Right ventricle myocardium inferior (tissue), 1 donor: ENCODE measurements at regions not wholly inside any gene's neighbourhood (a gene's known extent, or its start where the extent isn't known, plus 50 kb on each side); places are given as distances from the start of the nearest gene placed in this dataset.
"Not testable (repeated sequence)": the region's sequence is repeated elsewhere in the genome, so short reads cannot be mapped to it uniquely, and the experiment has no call there.

Experiments
- ATAC-seq: fragments of 200-7000 bp; cut with Tn5 transposase; one replicate; pipeline ENCODE4 v1.9.1; 2020; ENCODE audit warnings: mild to moderate bottlenecking, moderate library complexity
- DNase-seq: peaks from one replicate; pipeline ENCODE4 v3.0.0; 2021; ENCODE audit errors: missing footprints
- intact Hi-C: fragments of 100-400 bp; cut with DNase I; formaldehyde crosslinking; loops from one replicate; pipeline ENCODE4 v1.11.0; 2022
- donor health status: DM: no; HTN: yes; CAD: no; lungs with severe emphysema.

DNA sequence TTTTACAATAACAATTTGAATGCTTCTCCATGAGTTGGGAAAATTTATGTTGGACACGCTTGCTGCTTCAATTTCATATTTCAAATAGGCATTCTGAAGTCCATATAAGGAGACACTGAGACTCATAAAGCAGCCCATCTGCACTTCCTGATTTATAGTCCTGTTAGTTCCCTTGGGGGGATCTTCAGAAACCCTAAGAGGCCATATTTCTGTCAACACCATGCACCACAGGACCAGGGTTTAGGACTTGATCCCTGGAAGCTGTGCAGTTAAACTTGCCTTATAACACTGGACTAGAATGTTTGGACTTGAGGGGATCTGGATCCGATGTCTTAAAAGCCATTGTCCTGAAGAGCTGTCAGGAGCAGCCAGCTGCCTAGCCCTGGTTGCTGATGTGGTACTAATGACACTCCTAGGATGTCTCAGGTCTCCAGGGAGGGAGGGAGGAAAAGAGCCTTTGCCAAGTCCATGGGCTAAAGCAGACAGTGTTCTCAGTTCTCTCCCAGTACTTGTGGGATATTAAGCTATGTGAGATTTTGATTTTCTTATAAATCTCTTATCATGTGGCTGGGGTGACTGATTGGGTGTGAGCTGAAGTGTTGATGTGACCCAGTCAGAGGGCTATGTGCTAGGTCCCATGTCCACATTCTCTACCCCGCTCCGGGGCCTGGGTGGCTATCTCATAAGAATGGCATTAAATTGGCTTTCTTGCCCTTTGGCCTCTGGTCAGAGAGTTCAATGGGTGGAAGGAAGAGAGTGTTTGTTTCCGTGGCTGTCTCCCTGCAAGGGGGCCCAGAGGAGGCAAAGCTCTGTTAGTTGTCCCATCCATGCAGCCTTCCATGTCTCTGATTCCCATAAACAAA lies 399.8 kb downstream of the OSTF1 start:
- ATAC-seq (peak; percentile 49), DNase-seq (peak; percentile 55)
- intact Hi-C loops = no loop called here

DNA sequence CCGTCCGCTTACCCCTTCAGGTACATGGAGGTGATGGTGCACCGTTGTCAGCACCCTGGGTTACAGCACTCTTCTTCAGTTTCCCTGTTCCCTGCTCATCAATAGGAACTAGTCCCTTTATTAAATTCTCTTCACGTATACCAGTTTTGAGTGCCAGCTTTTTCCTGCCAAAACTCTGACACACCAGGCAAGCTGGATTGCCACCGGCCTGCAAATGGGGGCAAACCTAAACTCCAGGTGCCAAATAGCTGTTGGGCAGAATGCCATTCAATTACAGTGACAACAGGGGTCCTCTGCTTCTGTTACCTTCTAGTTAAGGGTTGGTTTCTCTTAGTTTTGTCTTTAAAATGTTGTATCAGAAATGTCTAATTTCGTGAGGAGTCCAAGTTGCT lies 400.4 kb downstream of the OSTF1 start:
- peak; percentile 45 for DNase-seq
- no peak for ATAC-seq
- intact Hi-C loops = no loop called here

DNA sequence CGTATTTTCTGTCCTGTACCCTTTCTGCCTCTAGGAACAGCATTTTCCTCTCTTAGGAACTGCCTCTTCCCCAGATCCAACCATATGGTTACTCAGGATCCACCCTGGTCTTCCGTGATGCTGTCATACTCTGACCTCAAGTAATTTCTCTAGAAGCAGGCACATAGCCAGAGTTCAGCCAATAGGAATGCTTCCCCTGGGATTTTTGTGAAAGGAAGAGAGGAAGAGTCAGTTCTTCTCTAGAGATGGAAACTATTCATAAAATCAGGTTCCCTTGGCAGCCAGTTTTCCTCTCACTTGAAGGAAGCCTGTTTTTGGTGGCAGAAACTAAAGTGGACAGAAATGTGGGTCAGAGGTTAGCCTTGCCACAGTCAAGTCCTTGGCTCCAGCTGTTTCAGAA lies 400.1 kb upstream of the PCSK5 start:
- DNase-seq (no peak), ATAC-seq (peak; percentile 82)
- intact Hi-C loops = loop anchor here (5.0 kb wide), 1 partner anchor 33 kb away; no protein-coding TSS in a partner anchor

DNA sequence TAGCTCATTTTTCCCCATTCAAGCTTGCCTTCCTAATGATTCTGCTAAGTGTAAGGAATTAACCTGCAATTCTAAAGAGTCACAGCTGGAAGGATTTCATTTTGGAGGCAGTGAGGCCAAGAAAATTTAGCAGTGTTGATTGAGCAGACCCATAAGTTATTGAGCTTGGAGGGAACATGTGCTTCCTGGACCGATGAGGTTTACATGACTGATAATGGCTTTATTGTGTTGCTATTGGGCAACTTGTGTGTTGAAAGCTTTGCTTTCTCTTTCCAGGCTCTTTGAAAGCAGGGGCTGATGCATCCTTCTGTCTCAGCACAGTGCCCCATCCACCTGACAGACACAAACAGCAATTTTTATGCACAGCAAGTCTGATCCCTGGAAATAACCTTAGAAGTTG lies 398.9 kb upstream of the PCSK5 start:
- peak; percentile 82 for ATAC-seq
- intact Hi-C loops = loop anchor here (5.0 kb wide), 1 partner anchor 34 kb away; no protein-coding TSS in a partner anchor
- no peak for DNase-seq

DNA sequence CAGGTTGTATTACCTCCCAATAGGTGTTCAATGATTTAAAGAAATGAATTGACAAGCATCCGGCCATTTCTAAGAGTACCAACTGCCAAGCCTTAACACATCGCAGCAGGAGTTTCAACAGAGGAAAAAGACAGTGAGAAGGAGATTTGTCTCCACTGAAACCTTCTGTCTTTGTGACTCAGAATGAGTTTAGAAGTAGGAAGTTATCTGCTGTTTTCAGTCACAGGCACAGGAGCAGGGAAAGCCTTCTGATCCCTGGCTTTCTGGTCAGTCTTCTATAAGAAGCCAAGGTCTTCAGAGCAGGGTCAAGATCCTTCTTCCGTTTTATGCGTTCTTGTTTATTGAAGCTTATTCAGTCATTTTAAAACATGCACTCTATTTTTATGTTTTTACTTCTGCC lies 390.7 kb upstream of the PCSK5 start:
- DNase-seq (no peak), ATAC-seq (peak; percentile 59)
- intact Hi-C loops = no loop called here

DNA sequence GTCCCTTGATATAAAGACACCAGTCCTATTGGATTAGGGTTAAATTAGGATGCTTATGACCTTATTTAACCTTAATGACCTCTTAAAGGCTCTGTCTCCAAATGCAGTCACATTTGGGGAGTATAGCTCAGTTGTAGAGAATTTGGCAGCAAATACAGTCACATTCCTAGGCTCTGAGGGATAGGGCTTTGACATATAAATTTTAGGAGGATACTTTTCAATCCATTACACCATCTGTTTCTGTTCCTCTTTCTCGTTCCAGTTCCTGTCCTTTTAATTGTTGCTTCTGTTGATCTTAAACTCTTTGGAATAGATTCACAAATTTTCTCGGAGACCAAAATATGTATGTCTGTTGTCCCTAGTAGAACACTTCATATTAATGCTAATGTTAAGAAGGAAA lies 390.0 kb upstream of the PCSK5 start:
- DNase-seq (no peak), ATAC-seq (peak; percentile 52)
- intact Hi-C loops = no loop called here

DNA sequence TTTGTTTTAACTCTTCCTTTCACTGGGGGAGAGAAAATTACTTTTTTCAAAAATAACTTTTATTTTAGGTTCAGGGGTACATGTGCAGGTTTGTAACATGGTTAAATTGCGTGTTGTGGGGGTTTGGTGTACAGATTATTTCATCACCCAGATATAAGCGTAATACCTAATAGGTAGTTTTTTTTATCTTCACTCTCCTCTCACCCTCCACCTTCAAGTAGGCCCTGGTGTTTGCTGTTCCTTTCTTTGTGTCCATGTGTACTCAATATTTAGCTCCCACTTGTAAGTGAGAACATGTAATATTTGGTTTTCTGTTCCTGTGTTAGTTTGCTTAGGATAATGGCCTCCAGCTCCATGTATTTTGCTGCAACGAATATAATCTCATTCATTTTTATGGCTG lies 389.5 kb upstream of the PCSK5 start:
- intact Hi-C loops, ATAC-seq, DNase-seq: not testable (repeated sequence)

DNA sequence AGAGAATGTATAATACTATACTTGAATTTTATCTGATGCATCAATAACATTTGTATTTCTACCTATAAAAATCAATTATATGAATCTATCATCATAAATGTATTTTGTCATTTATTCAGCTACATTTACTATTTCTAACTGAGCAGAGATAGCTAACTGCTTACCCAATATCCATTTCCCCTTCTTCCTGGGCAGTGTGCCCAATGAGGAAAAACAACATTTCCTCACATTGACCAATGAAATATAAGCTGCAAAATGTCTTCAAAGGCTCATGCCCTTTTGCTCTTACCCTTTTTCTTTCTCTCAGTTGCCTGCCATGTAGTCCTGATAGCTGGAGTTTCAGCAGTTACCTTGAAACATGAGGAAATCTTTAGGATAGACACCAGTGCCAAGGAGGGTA lies 385.8 kb upstream of the PCSK5 start:
- intact Hi-C loops = no loop called here
- ATAC-seq (no peak), DNase-seq (no peak)

DNA sequence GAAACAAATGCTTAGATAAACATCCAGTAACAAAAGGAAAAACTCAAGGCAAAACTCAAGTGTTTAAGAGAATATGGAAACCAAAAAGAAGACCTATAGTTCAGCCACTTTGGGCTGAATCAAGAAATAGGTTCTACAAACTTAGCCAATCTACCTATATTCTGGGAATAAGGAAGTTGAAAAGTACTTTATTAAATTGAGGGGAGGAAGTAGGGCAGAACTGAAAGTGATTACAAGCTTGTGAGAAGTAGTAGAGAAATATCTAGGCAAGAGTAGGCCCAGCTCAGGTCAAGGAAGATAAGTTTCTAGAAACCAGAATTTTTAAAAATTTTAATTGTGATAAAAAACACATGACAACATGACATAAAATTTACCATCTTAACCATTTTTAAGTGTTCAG lies 384.8 kb upstream of the PCSK5 start:
- DNase-seq = no peak
- ATAC-seq = no peak
- intact Hi-C loops = no loop called here

DNA sequence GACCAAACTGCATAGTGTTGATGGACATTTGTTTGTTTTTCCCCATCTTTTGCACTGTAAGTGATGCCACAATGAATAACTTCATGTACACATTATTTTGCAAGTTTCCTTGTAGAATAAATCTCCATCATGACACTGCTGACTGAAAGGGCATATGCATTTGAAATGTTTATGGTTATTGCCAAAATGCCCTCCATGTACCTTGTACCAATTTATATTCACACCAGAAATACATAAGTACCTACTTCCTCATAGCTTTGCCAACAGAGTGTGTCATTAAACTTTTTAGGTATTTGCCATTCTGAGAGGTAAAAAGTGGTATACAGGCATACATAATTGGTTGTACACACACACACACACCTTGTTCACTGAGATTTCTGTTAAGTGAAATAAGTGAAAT lies 361.0 kb upstream of the PCSK5 start:
- intact Hi-C loops = no loop called here
- DNase-seq = no peak
- ATAC-seq = no peak

DNA sequence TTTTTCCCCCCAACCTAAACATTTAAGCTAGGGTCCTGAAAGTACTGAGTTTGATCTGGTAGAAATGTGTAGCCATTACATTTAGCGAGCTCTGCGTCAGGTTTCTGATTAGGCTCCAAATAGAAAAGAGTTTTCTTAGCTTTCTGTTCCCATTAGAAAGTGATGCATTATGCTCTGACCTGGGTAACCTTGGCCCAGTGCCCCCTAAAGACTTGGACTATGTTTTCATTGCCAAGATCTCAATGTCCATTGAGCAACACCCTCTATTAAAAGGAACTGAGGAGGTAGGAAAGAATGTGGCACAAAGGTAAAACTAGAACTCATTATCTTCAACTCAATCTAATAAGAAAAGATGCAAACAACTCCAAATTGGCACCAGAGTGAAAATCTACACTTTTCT lies 358.9 kb upstream of the PCSK5 start:
- DNase-seq = peak; percentile 37
- intact Hi-C loops = no loop called here
- ATAC-seq = no peak

DNA sequence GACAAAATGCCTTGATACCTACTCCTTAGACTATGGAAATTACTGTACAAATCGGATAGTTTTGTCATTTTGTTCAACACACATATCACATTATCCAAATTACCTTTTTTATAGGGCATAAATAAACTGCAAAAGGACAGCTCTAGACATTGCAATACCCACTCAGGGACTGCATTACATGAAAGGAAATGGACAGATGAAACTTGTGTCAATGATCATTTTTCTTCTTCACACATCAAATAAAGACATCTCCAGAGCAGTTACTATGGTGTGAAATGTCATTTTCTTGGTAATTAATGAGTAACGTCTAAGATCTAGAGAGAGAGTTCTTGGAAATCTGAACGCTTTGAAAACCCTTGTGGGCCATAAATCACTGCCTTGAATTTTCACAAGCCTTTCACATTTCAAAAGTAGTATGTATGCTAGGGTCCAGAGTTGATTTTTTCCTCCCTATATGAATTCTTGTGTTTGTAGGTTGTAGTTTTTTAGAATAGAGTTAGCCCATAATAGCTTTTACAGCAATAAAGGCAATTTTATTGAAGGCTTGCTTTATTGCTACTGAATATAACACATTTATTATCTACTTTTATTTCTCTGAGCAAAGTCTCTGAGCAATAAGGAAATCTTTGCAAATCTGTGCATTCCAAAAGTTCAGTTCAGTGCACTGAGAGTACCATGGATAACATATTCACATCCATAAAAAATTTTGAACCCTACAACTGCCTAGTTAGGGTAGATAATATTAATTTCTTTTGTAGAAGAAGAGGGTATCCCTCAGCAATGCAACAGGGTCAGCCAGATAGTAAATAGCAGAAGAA lies 358.0 kb upstream of the PCSK5 start:
- DNase-seq = no peak
- intact Hi-C loops = no loop called here
- ATAC-seq = no peak

DNA sequence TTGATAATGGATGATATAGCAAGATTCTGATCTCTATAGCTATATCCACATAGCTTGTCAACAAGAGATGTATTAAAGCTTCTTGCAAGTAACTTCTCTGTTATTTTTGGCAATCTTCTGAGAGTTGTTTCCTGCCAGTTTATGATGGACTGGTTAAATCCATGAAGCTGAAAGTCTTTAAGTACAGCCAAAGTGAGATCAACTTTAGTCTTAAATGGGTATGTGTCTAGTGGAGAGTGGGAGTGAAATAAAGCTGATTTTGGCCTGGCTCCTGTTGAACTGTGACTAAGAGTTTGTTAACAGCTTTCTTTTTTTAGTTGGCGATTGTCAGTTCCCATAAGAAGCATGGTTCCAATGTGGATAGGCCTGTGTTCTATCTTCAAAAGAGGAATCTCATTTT lies 350.9 kb upstream of the PCSK5 start:
- intact Hi-C loops = no loop called here
- ATAC-seq (peak; percentile 46), DNase-seq (no peak)

DNA sequence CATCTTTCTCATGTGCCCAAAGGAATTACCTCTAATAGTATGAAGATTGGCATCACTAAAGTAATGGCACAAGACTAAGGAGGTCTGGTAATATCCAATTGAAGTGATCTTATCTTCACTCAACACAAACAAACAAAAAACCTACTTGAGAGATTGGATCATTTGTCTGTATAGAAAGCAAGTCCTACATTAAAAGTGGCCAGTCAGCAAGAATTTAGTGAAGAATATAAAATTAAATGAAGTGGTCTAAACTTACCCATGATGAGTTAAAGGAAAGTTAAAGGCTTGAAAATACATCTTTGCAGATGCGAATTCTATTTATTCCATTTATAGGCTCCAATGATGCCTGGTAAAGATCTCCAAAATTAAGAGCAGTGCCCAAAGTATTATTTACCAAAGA lies 350.3 kb upstream of the PCSK5 start:
- intact Hi-C loops = no loop called here
- no peak for DNase-seq
- no peak for ATAC-seq

DNA sequence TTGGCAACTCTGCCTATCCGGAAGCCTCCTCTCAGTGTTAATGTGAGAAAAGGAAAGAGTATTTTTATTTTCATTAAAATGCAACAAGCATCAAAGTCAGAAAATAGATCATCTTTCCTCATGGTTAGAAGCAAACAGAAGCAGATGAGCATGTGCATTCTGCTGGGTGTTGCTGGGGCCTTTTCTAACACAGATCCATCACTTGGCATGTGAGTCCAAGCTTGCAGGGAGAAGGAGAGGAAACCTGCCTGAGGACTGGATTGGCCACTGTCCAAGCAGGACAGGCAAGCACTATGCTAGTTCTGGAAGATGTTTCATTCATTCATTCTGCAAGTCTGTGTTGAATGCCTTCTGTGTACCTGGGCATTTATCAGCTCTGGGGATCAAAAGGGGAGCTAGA lies 348.7 kb upstream of the PCSK5 start:
- intact Hi-C loops = no loop called here
- no peak for ATAC-seq
- DNase-seq = no peak

DNA sequence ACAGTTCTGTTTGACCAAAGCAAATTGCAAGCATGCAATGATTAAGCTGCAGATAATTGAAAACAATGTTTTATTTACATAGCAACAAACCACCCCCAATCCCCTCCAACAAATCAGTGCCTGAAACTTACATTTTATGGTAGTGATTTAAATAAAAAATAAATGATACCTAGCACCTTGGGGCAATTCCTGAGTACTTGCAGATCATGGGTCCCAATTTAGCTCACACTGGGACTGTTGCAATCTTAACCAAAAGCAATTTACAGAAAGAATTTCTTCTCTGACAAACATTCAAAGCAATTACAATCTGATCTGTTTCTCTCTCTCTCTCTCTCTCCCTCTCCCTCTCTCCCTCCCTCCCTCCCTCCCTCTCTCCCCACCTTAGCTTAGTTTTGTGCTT lies 345.7 kb upstream of the PCSK5 start:
- DNase-seq = no peak
- intact Hi-C loops = no loop called here

DNA sequence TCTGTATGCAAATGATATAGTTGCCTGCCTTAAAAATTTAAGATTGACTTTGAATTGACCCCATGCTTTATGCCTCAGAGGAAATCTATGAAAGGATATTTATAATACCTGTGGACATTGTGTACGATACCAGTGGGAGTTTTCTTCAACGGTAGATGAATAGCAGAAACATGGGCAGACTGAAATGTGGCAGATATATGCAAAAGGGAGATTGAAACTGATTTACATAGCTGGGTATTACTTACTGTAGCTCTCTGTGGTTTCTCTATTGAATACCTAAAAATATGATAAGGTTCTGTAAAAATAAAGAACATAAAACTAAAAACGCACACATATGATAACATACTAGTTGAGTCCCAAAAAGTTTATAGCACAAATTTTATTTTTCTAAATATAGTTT lies 345.2 kb upstream of the PCSK5 start:
- intact Hi-C loops = no loop called here
- DNase-seq = no peak
- ATAC-seq = no peak

More for the DNA sequence above, 345.7 kb upstream of the PCSK5 start:
- ATAC-seq = no peak

DNA sequence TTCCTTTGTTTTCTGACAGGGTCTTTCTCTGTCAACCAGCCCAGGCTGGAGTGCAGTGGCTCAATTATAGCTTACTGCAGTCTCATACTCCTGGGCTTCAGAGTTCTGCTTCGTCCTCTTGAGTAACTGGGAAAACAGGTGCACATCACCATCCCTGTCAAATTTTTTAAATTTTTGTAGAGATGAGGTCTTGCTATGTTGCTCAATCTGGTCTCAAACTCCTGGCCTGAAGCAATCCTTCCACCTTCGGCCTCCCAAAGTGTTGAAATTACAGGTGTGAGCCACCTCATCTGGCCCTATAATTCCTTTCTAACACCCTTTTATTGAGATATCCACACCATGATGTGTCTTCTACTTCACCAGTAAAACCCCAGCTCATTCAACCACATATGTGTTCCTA lies 341.6 kb upstream of the PCSK5 start:
- DNase-seq (no peak), ATAC-seq (no peak)
- intact Hi-C loops = no loop called here

DNA sequence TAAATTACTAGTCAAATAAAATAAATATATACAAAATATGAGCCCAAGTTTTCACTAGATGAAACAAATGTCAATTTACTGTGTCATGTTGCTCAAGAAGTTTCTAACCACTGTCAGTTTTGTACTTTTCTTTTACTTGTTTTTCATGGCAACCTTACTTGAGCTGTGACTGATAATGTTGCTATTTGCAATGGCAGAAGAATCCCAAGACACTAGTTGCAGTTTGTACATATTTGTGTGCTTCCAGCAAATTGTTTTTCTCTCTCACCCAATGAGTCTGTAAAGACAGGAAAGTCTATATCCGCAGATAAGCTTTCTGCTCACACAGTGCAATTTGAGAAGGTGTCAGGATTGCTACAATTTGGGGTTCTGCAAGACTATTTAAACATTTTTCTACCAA lies 338.6 kb upstream of the PCSK5 start:
- no peak for ATAC-seq
- no peak for DNase-seq
- intact Hi-C loops = no loop called here

DNA sequence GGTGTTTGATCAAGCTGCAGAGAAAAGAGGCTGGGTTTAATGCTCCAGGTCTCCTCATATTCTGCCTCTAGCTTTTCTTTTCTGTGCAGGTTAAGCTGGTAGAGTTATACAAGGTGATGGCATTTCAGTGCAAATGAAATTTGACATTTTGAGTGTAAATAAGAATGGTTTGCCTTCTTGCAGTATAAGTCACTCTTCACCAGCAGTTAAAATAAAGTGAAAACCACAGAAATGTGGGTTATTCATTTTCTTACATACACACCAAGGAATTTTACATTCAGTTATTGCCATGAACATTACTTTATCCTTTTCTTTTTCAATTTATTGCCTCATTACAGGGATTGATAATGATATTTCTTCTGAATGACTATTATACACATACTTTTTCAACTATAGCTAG lies 337.5 kb upstream of the PCSK5 start:
- no peak for ATAC-seq
- DNase-seq = no peak
- intact Hi-C loops = no loop called here
